GM12801 (cell line): ENCODE measurements at regions not wholly inside any gene's neighbourhood (a gene's known extent, or its start where the extent isn't known, plus 50 kb on each side); places are given as distances from the start of the nearest gene placed in this dataset.

Experiments
- CTCF ChIP-seq: IDR thresholded peaks from one replicate; pipeline ENCODE4 v1.5.1; 2011; ENCODE audit warnings: control low read depth; ENCODE audit not compliant: insufficient read length; ENCODE audit errors: extremely low read depth

GRCh38 chr2:7829241-7829640, 852.6 kb upstream of the ID2 start:
- no peak for TF ChIP-seq CTCF

GRCh38 chr2:7830616-7831015, 851.2 kb upstream of the ID2 start:
- no peak for TF ChIP-seq CTCF

GRCh38 chr2:7835151-7835550, 846.7 kb upstream of the ID2 start:
- no peak for TF ChIP-seq CTCF

- no peak for TF ChIP-seq CTCF
Observed at GRCh38 chr2:7835693-7836680, 845.9 kb upstream of the ID2 start.

GRCh38 chr2:7837237-7837760, 844.6 kb upstream of the ID2 start:
- TF ChIP-seq CTCF, result no peak

GRCh38 chr2:7838669-7839068, 843.2 kb upstream of the ID2 start:
- no peak for TF ChIP-seq CTCF

- no peak for TF ChIP-seq CTCF
Observed at GRCh38 chr2:7840651-7841380, 841.0 kb upstream of the ID2 start.
